ENCODE measurements at regions not wholly inside any gene's neighbourhood (a gene's known extent, or its start where the extent isn't known, plus 50 kb on each side); places are given as distances from the start of the nearest gene placed in this dataset.

- Histone ChIP-seq H3K9ac (ENCODE audit: insufficient read depth in 1 of 2, low read length in 2 of 2) (no peak overlapping the region), H3K27me3 (ENCODE audit: control insufficient read depth in 3 of 3, insufficient read depth in 3 of 3, low read length in 2 of 3) (no peaks in the 10 kb centered on the region), H3K27ac (ENCODE audit: low read depth in 1 of 2, low read length in 1 of 2) (no peak overlapping the region), H3K4me3 (no peak overlapping the region), H3K4me1 (ENCODE audit: control insufficient read depth in 5 of 5, insufficient read depth in 5 of 5, low read length in 5 of 5) (peaks cover 0 to 5% (median 2%) of the 10 kb centered on the region in 5 donors), H3K36me3 (ENCODE audit: control insufficient read depth in 4 of 4, insufficient read depth in 4 of 4, low read length in 4 of 4) (no peaks in the 10 kb centered on the region), H3K9me3 (ENCODE audit: control insufficient read depth in 4 of 4, insufficient read depth in 3 of 4, low read length in 3 of 4) (no peaks in the 10 kb centered on the region)
- WGBS, 2 donors, result 90 to 93% methylated on average over 2 of the region's 2 CpGs
- ATAC-seq (ENCODE audit: insufficient read depth, low FRiP score), result no peak
- TF ChIP-seq CTCF (IDR thresholded peaks at IDR 0.05; ENCODE audit: control extremely low read depth, extremely low read depth), result no peak
- DNase-seq, result no peak
These were observed 270.3 kb downstream of the HTR7 start for GRCh38 chr10:90587561-90587960.

- Histone ChIP-seq H3K4me1 (ENCODE audit: control insufficient read depth in 5 of 5, insufficient read depth in 5 of 5, low read length in 5 of 5) (peaks cover 0 to 6% (median 2%) of the 10 kb centered on the region in 5 donors), H3K36me3 (ENCODE audit: control insufficient read depth in 4 of 4, insufficient read depth in 4 of 4, low read length in 4 of 4) (no peaks in the 10 kb centered on the region), H3K9ac (ENCODE audit: insufficient read depth in 1 of 2, low read length in 2 of 2) (no peak overlapping the region), H3K27ac (ENCODE audit: low read depth in 1 of 2, low read length in 1 of 2) (no peak overlapping the region), H3K4me3 (no peak overlapping the region), H3K9me3 (ENCODE audit: control insufficient read depth in 4 of 4, insufficient read depth in 3 of 4, low read length in 3 of 4) (no peaks in the 10 kb centered on the region), H3K27me3 (ENCODE audit: control insufficient read depth in 3 of 3, insufficient read depth in 3 of 3, low read length in 2 of 3) (no peaks in the 10 kb centered on the region)
- 87 to 89% methylated on average over 3 of the region's 3 CpGs for WGBS, 2 donors
- no peak for ATAC-seq (ENCODE audit: insufficient read depth, low FRiP score)
- DNase-seq, result no peak
- TF ChIP-seq CTCF (IDR thresholded peaks at IDR 0.05; ENCODE audit: control extremely low read depth, extremely low read depth), result no peak
These were observed 269.6 kb downstream of the HTR7 start for GRCh38 chr10:90588222-90588621.

- peaks cover 0 to 6% (median 2%) of the 10 kb centered on the region in 5 donors for H3K4me1 ChIP-seq (ENCODE audit: control insufficient read depth in 5 of 5, insufficient read depth in 5 of 5, low read length in 5 of 5)
- H3K9me3 ChIP-seq (ENCODE audit: control insufficient read depth in 4 of 4, insufficient read depth in 3 of 4, low read length in 3 of 4), result no peaks in the 10 kb centered on the region
- TF ChIP-seq CTCF (IDR thresholded peaks at IDR 0.05; ENCODE audit: control extremely low read depth, extremely low read depth), result no peak
- ATAC-seq (ENCODE audit: insufficient read depth, low FRiP score) (no peak), DNase-seq (no peak)
- no peak overlapping the region for H3K27ac ChIP-seq (ENCODE audit: low read depth in 1 of 2, low read length in 1 of 2)
- H3K36me3 ChIP-seq (ENCODE audit: control insufficient read depth in 4 of 4, insufficient read depth in 4 of 4, low read length in 4 of 4), result no peaks in the 10 kb centered on the region
- 48 to 55% methylated on average over 3 of the region's 3 CpGs for WGBS, 2 donors
- H3K4me3 ChIP-seq, result no peak overlapping the region
- no peak overlapping the region for H3K9ac ChIP-seq (ENCODE audit: insufficient read depth in 1 of 2, low read length in 2 of 2)
- no peaks in the 10 kb centered on the region for H3K27me3 ChIP-seq (ENCODE audit: control insufficient read depth in 3 of 3, insufficient read depth in 3 of 3, low read length in 2 of 3)
These were observed 268.0 kb downstream of the HTR7 start for GRCh38 chr10:90589825-90590224.

DNA sequence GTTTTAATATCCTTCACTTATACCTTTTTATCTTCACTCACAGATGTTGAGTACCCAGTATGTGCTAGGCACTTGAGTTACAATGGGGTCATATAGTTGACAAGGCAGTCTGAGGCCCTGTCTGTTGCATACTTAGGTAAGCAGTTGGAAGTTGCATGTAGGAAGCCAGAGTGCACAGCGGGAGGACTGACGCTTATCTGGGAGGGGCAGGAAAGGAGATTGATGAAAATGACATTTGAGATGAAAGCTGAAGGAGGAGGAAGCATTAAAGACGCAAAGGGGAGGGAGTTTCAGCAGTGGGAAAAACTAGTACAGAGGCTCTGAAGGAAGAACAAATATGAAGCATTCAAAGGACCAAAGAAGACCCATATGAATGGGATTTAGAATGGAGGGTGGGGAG is 266.2 kb downstream of the HTR7 start:
- Histone ChIP-seq H3K27me3 (ENCODE audit: control insufficient read depth in 3 of 3, insufficient read depth in 3 of 3, low read length in 2 of 3) (no peaks in the 10 kb centered on the region), H3K4me1 (ENCODE audit: control insufficient read depth in 5 of 5, insufficient read depth in 5 of 5, low read length in 5 of 5) (peaks cover 0 to 6% (median 2%) of the 10 kb centered on the region in 5 donors), H3K36me3 (ENCODE audit: control insufficient read depth in 4 of 4, insufficient read depth in 4 of 4, low read length in 4 of 4) (no peaks in the 10 kb centered on the region), H3K27ac (ENCODE audit: low read depth in 1 of 2, low read length in 1 of 2) (no peak overlapping the region), H3K4me3 (no peak overlapping the region), H3K9me3 (ENCODE audit: control insufficient read depth in 4 of 4, insufficient read depth in 3 of 4, low read length in 3 of 4) (no peaks in the 10 kb centered on the region), H3K9ac (ENCODE audit: insufficient read depth in 1 of 2, low read length in 2 of 2) (no peak overlapping the region)
- TF ChIP-seq CTCF (IDR thresholded peaks at IDR 0.05; ENCODE audit: control extremely low read depth, extremely low read depth), result no peak
- 45 to 48% methylated on average over 3 of the region's 3 CpGs for WGBS, 2 donors
- no peak for ATAC-seq (ENCODE audit: insufficient read depth, low FRiP score)
- no peak for DNase-seq
